SK-N-SH (cell line): ENCODE measurements at regions not wholly inside any gene's neighbourhood (a gene's known extent, or its start where the extent isn't known, plus 50 kb on each side); places are given as distances from the start of the nearest gene placed in this dataset.

Experiments
- CTCF ChIA-PET: fragments of 300-600, 350-600 bp; formaldehyde crosslinking; extraction: SDS; loops from one replicate; lab custom pipeline; 2021; lab: Yijun Ruan, JAX
- POLR2A ChIA-PET: fragments of 350-600 bp; sonication (Branson Sonifier 250); formaldehyde crosslinking; extraction: SDS; loops from one replicate; lab custom pipeline; 2020; ENCODE audit warnings: antibody characterized with exemption, inconsistent platforms; lab: Yijun Ruan, JAX
- DNase-seq: peaks from one replicate; pipeline ENCODE4 v3.0.0; 2012
- H2AFZ ChIP-seq: fragments of 200-600 bp; sonication (generic); 2 replicates; pipeline ENCODE4 v1.8.1; 2016; ENCODE audit warnings: antibody characterized with exemption, mild to moderate bottlenecking, low read depth
- H3F3A ChIP-seq: fragments of 200-600 bp; sonication (generic); replicated peaks from 2 replicates; pipeline ENCODE3; 2016; ENCODE audit warnings: antibody characterized with exemption, mild to moderate bottlenecking; ENCODE audit not compliant: insufficient read depth
- H3K27ac ChIP-seq, 2 experiments: fragments of 200-500 bp in 1 of 2; fragments of 200-600 bp in 1 of 2; sonication (Bioruptor generic) in 1 of 2; sonication (generic), shearing (Covaris generic) in 1 of 2; 2 replicates each; pipeline versions ENCODE4 v1.5.1 to v1.6.1; 2014 to 2016; ENCODE audit warnings: low read depth in 2 of 2, inconsistent platforms in 1 of 2, low read length in 1 of 2, mild to moderate bottlenecking in 1 of 2, mixed read lengths in 1 of 2
- H3K27me3 ChIP-seq: fragments of 200-600 bp; sonication (generic), shearing (Covaris generic); 2 replicates; pipeline ENCODE4 v1.6.1; 2016; ENCODE audit warnings: mixed run types; ENCODE audit not compliant: insufficient read depth
- H3K36me3 ChIP-seq, 2 experiments: fragments of 200-500 bp in 1 of 2; fragments of 200-600 bp in 1 of 2; sonication (Bioruptor generic) in 1 of 2; sonication (generic) in 1 of 2; replicated peaks in 1 of 2; 2 replicates each; pipeline versions ENCODE3 to v1.5.1; 2014 to 2016; ENCODE audit warnings: low read length in 1 of 2, mild to moderate bottlenecking in 1 of 2; ENCODE audit not compliant: insufficient read depth in 2 of 2, control insufficient read depth in 1 of 2
- H3K4me1 ChIP-seq, 2 experiments: fragments of 200-500 bp in 1 of 2; fragments of 200-600 bp in 1 of 2; sonication (Bioruptor generic) in 1 of 2; sonication (generic), shearing (Covaris generic) in 1 of 2; 2 replicates each; pipeline versions ENCODE4 v1.5.1 to v1.6.1; 2014 to 2016; ENCODE audit warnings: low read depth in 1 of 2, low read length in 1 of 2, mixed run types in 1 of 2; ENCODE audit not compliant: insufficient read depth in 2 of 2, control insufficient read depth in 1 of 2
- H3K4me2 ChIP-seq: fragments of 200-600 bp; sonication (generic), shearing (Covaris generic); 2 replicates; pipeline ENCODE4 v1.6.1; 2017; ENCODE audit warnings: mixed run types
- H3K4me3 ChIP-seq, 2 experiments: fragments of 200-500 bp in 1 of 2; fragments of 200-600 bp in 1 of 2; sonication (Bioruptor generic) in 1 of 2; sonication (generic), shearing (Covaris generic) in 1 of 2; 2 replicates each; pipeline versions ENCODE4 v1.5.1 to v1.8.1; 2014 to 2016; ENCODE audit warnings: low read depth in 2 of 2, inconsistent platforms in 1 of 2, low read length in 1 of 2, mild to moderate bottlenecking in 1 of 2, mixed read lengths in 1 of 2, moderate library complexity in 1 of 2
- H3K79me2 ChIP-seq: fragments of 200-600 bp; sonication (generic); 2 replicates; pipeline ENCODE4 v1.8.1; 2017; ENCODE audit warnings: mild to moderate bottlenecking; ENCODE audit not compliant: insufficient read depth
- H3K9ac ChIP-seq: fragments of 200-600 bp; sonication (generic); 2 replicates; pipeline ENCODE4 v1.6.1; 2017; ENCODE audit warnings: mixed run types
- H3K9me2 ChIP-seq: fragments of 200-600 bp; sonication (generic); 2 replicates; pipeline ENCODE4 v1.6.1; 2017; ENCODE audit warnings: mixed run types
- H3K9me3 ChIP-seq: fragments of 200-600 bp; sonication (generic); 2 replicates; pipeline ENCODE4 v1.6.1; 2017; ENCODE audit warnings: mixed run types, mild to moderate bottlenecking, moderate library complexity
- H4K20me1 ChIP-seq: fragments of 200-600 bp; sonication (generic); 2 replicates; pipeline ENCODE4 v1.6.1; 2017; ENCODE audit warnings: mild to moderate bottlenecking, mixed run types; ENCODE audit not compliant: insufficient read depth
- CHD2 ChIP-seq: fragments of 150-350 bp; IDR thresholded peaks from 2 replicates; pipeline ENCODE4 v1.6.1; 2018; ENCODE audit warnings: low read length; ENCODE audit not compliant: partially characterized antibody
- ELF1 ChIP-seq: IDR thresholded peaks from 2 replicates; pipeline ENCODE4 v1.4.0; 2012
- EZH2phosphoT487 ChIP-seq: fragments of 200-600 bp; sonication (generic); IDR thresholded peaks from 2 replicates; pipeline ENCODE4 v1.6.1; 2017; ENCODE audit warnings: low read depth, mixed run types, mild to moderate bottlenecking, antibody characterized with exemption, moderate library complexity, borderline replicate concordance
- FOSL2 ChIP-seq: IDR thresholded peaks from 2 replicates; pipeline ENCODE4 v1.4.0; 2012; ENCODE audit warnings: low read depth, mild to moderate bottlenecking, moderate library complexity, borderline replicate concordance
- FOXJ3 ChIP-seq: sonication (generic); formaldehyde crosslinking; IDR thresholded peaks from 2 replicates; pipeline ENCODE4 v1.5.1; 2020; ENCODE audit warnings: mild to moderate bottlenecking, missing genetic modification reagents
- FOXM1 ChIP-seq: IDR thresholded peaks from 2 replicates; pipeline ENCODE4 v1.4.0; 2012; ENCODE audit warnings: low read depth, mild to moderate bottlenecking
- GATA2 ChIP-seq: sonication (generic); formaldehyde crosslinking; IDR thresholded peaks from 2 replicates; pipeline ENCODE4 v1.5.0; 2020; ENCODE audit warnings: mild to moderate bottlenecking, missing genetic modification reagents
- IRF3 ChIP-seq: fragments of 150-350 bp; IDR thresholded peaks from 2 replicates; pipeline ENCODE4 v1.6.1; 2016; ENCODE audit warnings: mild to moderate bottlenecking, low read depth, low read length
- NRF1 ChIP-seq: IDR thresholded peaks from 2 replicates; pipeline ENCODE4 v1.6.1; 2012; ENCODE audit warnings: low read depth, mild to moderate bottlenecking, low read length
- POLR2AphosphoS5 ChIP-seq: IDR thresholded peaks from 2 replicates; pipeline ENCODE4 v1.6.1; 2012; ENCODE audit warnings: low read depth, low read length
- RCOR1 ChIP-seq: fragments of 150-350 bp; IDR thresholded peaks from 2 replicates; pipeline ENCODE4 v1.6.1; 2017; ENCODE audit warnings: antibody characterized with exemption, low read length
- REST ChIP-seq: IDR thresholded peaks from 2 replicates; pipeline ENCODE4 v1.6.1; 2012; ENCODE audit warnings: mild to moderate bottlenecking, low read depth, low read length, moderate library complexity
- SIN3A ChIP-seq: IDR thresholded peaks from 2 replicates; pipeline ENCODE4 v1.6.1; 2012; ENCODE audit warnings: low read depth, mild to moderate bottlenecking, low read length, moderate library complexity, borderline replicate concordance
- TAF1 ChIP-seq: IDR thresholded peaks from 2 replicates; pipeline ENCODE4 v1.6.1; 2012; ENCODE audit warnings: low read depth, mild to moderate bottlenecking, low read length, moderate library complexity, borderline replicate concordance
- TCF12 ChIP-seq: IDR thresholded peaks from 2 replicates; pipeline ENCODE4 v1.4.0; 2012
- TEAD4 ChIP-seq: IDR thresholded peaks from 2 replicates; pipeline ENCODE4 v1.4.0; 2012; ENCODE audit warnings: mild to moderate bottlenecking, borderline replicate concordance; ENCODE audit not compliant: insufficient read depth
- WGBS: methylation state at CpG from one replicate; pipeline ENCODE4 v1.1.6; 2017; ENCODE audit warnings: low lambda C conversion rate; 5-methylcytosine and 5-hydroxymethylcytosine counted together
- TF ChIP-seq, protein P1 (sequence below): IDR thresholded peaks from 2 replicates; pipeline ENCODE4 v1.4.0; 2012; ENCODE audit warnings: low read depth, borderline replicate concordance

GRCh38 chr1:59141267-59141863 is 155.5 kb upstream of the FGGY start:
- H3K9me2 ChIP-seq = no peaks in the 10 kb centered on the region
- H3F3A ChIP-seq = peaks cover 30% of the 10 kb centered on the region
- H4K20me1 ChIP-seq = no peaks in the 10 kb centered on the region
- peak overlapping the region; percentile 54 for H2AFZ ChIP-seq
- H3K4me3 ChIP-seq = no peak overlapping the region
- peak overlapping the region in 1 of 2 experiments; percentile 95; a peak in 2 of 4 replicates for H3K27ac ChIP-seq
- WGBS = 96% methylated on average over 3 of the region's 4 CpGs
- H3K27me3 ChIP-seq = no peaks in the 10 kb centered on the region
- DNase-seq = no peak
- H3K79me2 ChIP-seq = no peaks in the 10 kb centered on the region
- TF ChIP-seq GATA2 (CRISPR knock-in tag) (no peak), FOXM1 (no peak), CHD2 (no peak), POLR2AphosphoS5 (no peak), FOXJ3 (CRISPR knock-in tag) (no peak), REST (no peak), FOSL2 (no peak), EZH2phosphoT487 (no peak), TAF1 (no peak), NRF1 (no peak), SIN3A (no peak), TEAD4 (no peak), ELF1 (no peak), TCF12 (no peak), IRF3 (no peak), RCOR1 (no peak)
- TF ChIP-seq, protein P1, sequence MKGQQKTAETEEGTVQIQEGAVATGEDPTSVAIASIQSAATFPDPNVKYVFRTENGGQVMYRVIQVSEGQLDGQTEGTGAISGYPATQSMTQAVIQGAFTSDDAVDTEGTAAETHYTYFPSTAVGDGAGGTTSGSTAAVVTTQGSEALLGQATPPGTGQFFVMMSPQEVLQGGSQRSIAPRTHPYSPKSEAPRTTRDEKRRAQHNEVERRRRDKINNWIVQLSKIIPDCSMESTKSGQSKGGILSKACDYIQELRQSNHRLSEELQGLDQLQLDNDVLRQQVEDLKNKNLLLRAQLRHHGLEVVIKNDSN = no peak
- no peak overlapping the region for H3K4me2 ChIP-seq
- no peaks in the 10 kb centered on the region for H3K9me3 ChIP-seq
- H3K9ac ChIP-seq = no peak overlapping the region
- ChIA-PET POLR2A (no interaction called here), CTCF (no interaction called here)
- no peaks in the 10 kb centered on the region for H3K36me3 ChIP-seq
- peaks cover 2 to 33% of the 10 kb centered on the region in 2 experiments; a peak in 3 of 4 replicates for H3K4me1 ChIP-seq
